Ovary (tissue), 7 donors: ENCODE measurements at regions not wholly inside any gene's neighbourhood (a gene's known extent, or its start where the extent isn't known, plus 50 kb on each side); places are given as distances from the start of the nearest gene placed in this dataset.
"Not testable (repeated sequence)": the region's sequence is repeated elsewhere in the genome, so short reads cannot be mapped to it uniquely, and the experiment has no call there.

Source experiments
- DNase-seq, 5 donors: peaks; one replicate each; pipeline ENCODE4 v3.0.0-alpha.2; 2019 to 2020
- H3K27ac ChIP-seq, 2 donors: fragments of 200-600 bp; one replicate each; pipeline versions ENCODE4 v1.5.1 to v1.8.0; 2019 to 2022
- H3K27me3 ChIP-seq: fragments of 200-600 bp; one replicate; pipeline ENCODE4 v1.8.0; 2022
- H3K36me3 ChIP-seq: fragments of 200-600 bp; sonication (generic); one replicate; pipeline ENCODE4 v1.5.1; 2019
- H3K4me1 ChIP-seq: one replicate; pipeline ENCODE4 v1.8.1; 2013; ENCODE audit warnings: mild to moderate bottlenecking, moderate library complexity; ENCODE audit not compliant: insufficient read depth
- H3K4me3 ChIP-seq: fragments of 200-600 bp; sonication (generic); one replicate; pipeline ENCODE4 v1.5.1; 2017
- H3K9me3 ChIP-seq, 2 donors: fragments of 200-600 bp in 1 of 2; sonication (generic) in 1 of 2; one replicate each; pipeline versions ENCODE4 v1.5.1 to v1.8.1; 2013 to 2019; ENCODE audit warnings: mild to moderate bottlenecking in 1 of 2, moderate library complexity in 1 of 2
- CTCF ChIP-seq, 3 donors: fragments of 450-650 bp in 2 of 3; fragments of 200-600 bp in 1 of 3; IDR thresholded peaks; one replicate each; pipeline versions ENCODE4 v1.5.1 to v1.8.0; 2016 to 2022; ENCODE audit warnings: antibody characterized with exemption in 3 of 3, mild to moderate bottlenecking in 1 of 3
- EP300 ChIP-seq: sonication (generic); formaldehyde crosslinking; IDR thresholded peaks from one replicate; pipeline ENCODE4 v1.6.1; 2017; ENCODE audit warnings: antibody characterized with exemption
- POLR2A ChIP-seq: fragments of 450-650 bp; IDR thresholded peaks from one replicate; pipeline ENCODE4 v1.6.1; 2017; ENCODE audit warnings: antibody characterized with exemption, mild to moderate bottlenecking, moderate library complexity
- WGBS, 3 donors: extraction: QIAGEN DNeasy Blood & Tissue Kit in 1 of 3; methylation state at CpG; one replicate each; pipeline versions ENCODE4 v1.1.5 to v1.1.7; 2013 to 2017; 5-methylcytosine and 5-hydroxymethylcytosine counted together
- intact Hi-C, 4 donors: fragments of 100-400 bp; cut with DNase I; formaldehyde crosslinking; loops; one replicate each; pipeline versions ENCODE4 v1.11.0 to v1.15.1; 2022 to 2023
- donor health status: DM: no; HTN: no; CAD: no; lungs with moderate emphysema.
- donor health status: DM: no; HTN: no; CAD: no.
- donor health status: Bipolar disorder and iron deficiency.
- donor health status: DM: no; HTN: no; CAD: no.
- donor health status: DM: yes; HTN: yes; CAD: no.

- no peak for DNase-seq
- no peaks in the 10 kb centered on the region for H3K9me3 ChIP-seq
- H3K27me3 ChIP-seq = no peaks in the 10 kb centered on the region
- no peaks in the 10 kb centered on the region for H3K36me3 ChIP-seq
- H3K27ac ChIP-seq = no peak overlapping the region
- intact Hi-C loops = no loop called here
- H3K4me1 ChIP-seq = no peaks in the 10 kb centered on the region
- H3K4me3 ChIP-seq = no peak overlapping the region
- WGBS, 3 donors = 60 to 64% (median 61%) methylated on average over 1 of the region's 1 CpG
- TF ChIP-seq EP300 = no peak
- TF ChIP-seq CTCF (IDR thresholded peaks at IDR 0.05) = no peak
- no peak for TF ChIP-seq POLR2A
Measured at GRCh38 chr6:125631165-125631564, 118.3 kb upstream of the HEY2 start.

GRCh38 chr6:125636011-125636410 is 113.4 kb upstream of the HEY2 start:
- H3K36me3 ChIP-seq, H3K9me3 ChIP-seq, H3K4me3 ChIP-seq, H3K27me3 ChIP-seq, H3K4me1 ChIP-seq, intact Hi-C loops, DNase-seq, H3K27ac ChIP-seq: not testable (repeated sequence)
- WGBS, 3 donors = 81 to 96% (median 93%) methylated on average over 2 of the region's 2 CpGs

- Histone ChIP-seq H3K36me3 (no peaks in the 10 kb centered on the region), H3K27ac (no peak overlapping the region), H3K9me3 (no peaks in the 10 kb centered on the region), H3K4me3 (no peak overlapping the region), H3K4me1 (no peaks in the 10 kb centered on the region), H3K27me3 (no peaks in the 10 kb centered on the region)
- TF ChIP-seq POLR2A (no peak), CTCF (IDR thresholded peaks at IDR 0.05) (no peak), EP300 (no peak)
- no peak for DNase-seq
- WGBS, 3 donors = 90 to 100% (median 100%) methylated on average over 1 of the region's 1 CpG
- intact Hi-C loops = no loop called here
Measured at GRCh38 chr6:125636671-125637070, 112.8 kb upstream of the HEY2 start.

GRCh38 chr6:125637207-125637606 is 112.2 kb upstream of the HEY2 start:
- no peak for DNase-seq
- H3K36me3 ChIP-seq = no peaks in the 10 kb centered on the region
- intact Hi-C loops = no loop called here
- no peak overlapping the region for H3K4me3 ChIP-seq
- H3K27me3 ChIP-seq = no peaks in the 10 kb centered on the region
- H3K9me3 ChIP-seq = no peaks in the 10 kb centered on the region
- H3K27ac ChIP-seq = no peak overlapping the region
- no peaks in the 10 kb centered on the region for H3K4me1 ChIP-seq
- WGBS, 3 donors = 88 to 95% (median 93%) methylated on average over 2 of the region's 2 CpGs
- no peak for TF ChIP-seq CTCF (IDR thresholded peaks at IDR 0.05)
- no peak for TF ChIP-seq EP300
- no peak for TF ChIP-seq POLR2A

GRCh38 chr6:125639466-125640020 is 109.9 kb upstream of the HEY2 start:
- no peaks in the 10 kb centered on the region for H3K27me3 ChIP-seq
- no peak for DNase-seq
- 67 to 76% (median 72%) methylated on average over 3 of the region's 3 CpGs for WGBS, 3 donors
- H3K36me3 ChIP-seq = no peaks in the 10 kb centered on the region
- H3K27ac ChIP-seq = no peak overlapping the region
- H3K4me1 ChIP-seq = no peaks in the 10 kb centered on the region
- H3K4me3 ChIP-seq = no peak overlapping the region
- H3K9me3 ChIP-seq = no peaks in the 10 kb centered on the region
- TF ChIP-seq POLR2A = no peak
- TF ChIP-seq CTCF (IDR thresholded peaks at IDR 0.05) = no peak
- no peak for TF ChIP-seq EP300
- intact Hi-C loops = no loop called here
